ENCODE measurements at regions not wholly inside any gene's neighbourhood (a gene's known extent, or its start where the extent isn't known, plus 50 kb on each side); places are given as distances from the start of the nearest gene placed in this dataset.
"Not testable (repeated sequence)": the region's sequence is repeated elsewhere in the genome, so short reads cannot be mapped to it uniquely, and the experiment has no call there.

DNA sequence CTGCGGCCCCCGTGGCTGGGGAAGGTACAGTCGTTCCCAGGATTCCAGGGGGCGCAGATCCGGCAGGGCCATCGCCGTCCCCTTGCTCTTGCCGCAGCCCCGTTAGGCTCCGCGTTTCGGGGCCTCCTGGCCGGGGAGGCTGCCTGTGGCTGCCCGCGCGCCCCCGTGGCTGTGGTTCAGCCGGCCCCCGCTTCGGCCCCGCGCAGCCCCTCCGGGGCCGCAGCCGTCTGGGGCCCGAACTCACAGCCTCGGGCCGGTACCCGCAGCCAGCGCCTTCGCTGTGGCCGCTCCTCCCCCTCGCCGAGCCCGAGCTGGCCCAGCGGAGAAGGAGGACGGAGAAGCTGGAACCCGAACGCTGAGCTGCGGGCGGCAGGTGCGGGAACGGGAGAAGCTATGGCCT lies 1826.9 kb upstream of the DEFB115 start:
- Mint-ChIP-seq H3K36me3 (ENCODE audit: low read depth) (peaks cover 2% of the 10 kb centered on the region), H3K27me3 (ENCODE audit: low read depth) (no peaks in the 10 kb centered on the region), H3K4me1 (no peaks in the 10 kb centered on the region), H3K9me3 (no peaks in the 10 kb centered on the region), H3K4me3 (no peak overlapping the region), H3K27ac (ENCODE audit: unreplicated experiment) (no peak overlapping the region)
- TF ChIP-seq, protein P1, sequence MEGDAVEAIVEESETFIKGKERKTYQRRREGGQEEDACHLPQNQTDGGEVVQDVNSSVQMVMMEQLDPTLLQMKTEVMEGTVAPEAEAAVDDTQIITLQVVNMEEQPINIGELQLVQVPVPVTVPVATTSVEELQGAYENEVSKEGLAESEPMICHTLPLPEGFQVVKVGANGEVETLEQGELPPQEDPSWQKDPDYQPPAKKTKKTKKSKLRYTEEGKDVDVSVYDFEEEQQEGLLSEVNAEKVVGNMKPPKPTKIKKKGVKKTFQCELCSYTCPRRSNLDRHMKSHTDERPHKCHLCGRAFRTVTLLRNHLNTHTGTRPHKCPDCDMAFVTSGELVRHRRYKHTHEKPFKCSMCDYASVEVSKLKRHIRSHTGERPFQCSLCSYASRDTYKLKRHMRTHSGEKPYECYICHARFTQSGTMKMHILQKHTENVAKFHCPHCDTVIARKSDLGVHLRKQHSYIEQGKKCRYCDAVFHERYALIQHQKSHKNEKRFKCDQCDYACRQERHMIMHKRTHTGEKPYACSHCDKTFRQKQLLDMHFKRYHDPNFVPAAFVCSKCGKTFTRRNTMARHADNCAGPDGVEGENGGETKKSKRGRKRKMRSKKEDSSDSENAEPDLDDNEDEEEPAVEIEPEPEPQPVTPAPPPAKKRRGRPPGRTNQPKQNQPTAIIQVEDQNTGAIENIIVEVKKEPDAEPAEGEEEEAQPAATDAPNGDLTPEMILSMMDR (conservative IDR thresholded peaks at IDR 0.05) = no peak
- DNase-seq (ENCODE audit: low read depth, low spot score) = no peak

- H3K9me3 Mint-ChIP-seq; H3K36me3 Mint-ChIP-seq (ENCODE audit: low read depth); DNase-seq (ENCODE audit: low read depth, low spot score); H3K27ac Mint-ChIP-seq (ENCODE audit: unreplicated experiment); H3K4me1 Mint-ChIP-seq; H3K4me3 Mint-ChIP-seq; H3K27me3 Mint-ChIP-seq (ENCODE audit: low read depth): not testable (repeated sequence)
Measured at GRCh38 chr20:29440721-29441120, 1816.7 kb upstream of the DEFB115 start.

GRCh38 chr20:29443206-29443781 lies 1814.2 kb upstream of the DEFB115 start:
- H3K4me3 Mint-ChIP-seq; H3K36me3 Mint-ChIP-seq (ENCODE audit: low read depth); H3K27ac Mint-ChIP-seq (ENCODE audit: unreplicated experiment); H3K4me1 Mint-ChIP-seq; H3K27me3 Mint-ChIP-seq (ENCODE audit: low read depth); DNase-seq (ENCODE audit: low read depth, low spot score); H3K9me3 Mint-ChIP-seq: not testable (repeated sequence)
- TF ChIP-seq, protein P1 (conservative IDR thresholded peaks at IDR 0.05) = peak; percentile 51

GRCh38 chr20:29443819-29444218 lies 1813.6 kb upstream of the DEFB115 start:
- DNase-seq (ENCODE audit: low read depth, low spot score) = no peak
- Mint-ChIP-seq H3K9me3 (no peaks in the 10 kb centered on the region), H3K27ac (ENCODE audit: unreplicated experiment) (no peak overlapping the region), H3K36me3 (ENCODE audit: low read depth) (peaks cover 3% of the 10 kb centered on the region), H3K4me3 (no peak overlapping the region), H3K4me1 (no peaks in the 10 kb centered on the region), H3K27me3 (ENCODE audit: low read depth) (no peaks in the 10 kb centered on the region)
- TF ChIP-seq, protein P1 (conservative IDR thresholded peaks at IDR 0.05) = no peak

DNA sequence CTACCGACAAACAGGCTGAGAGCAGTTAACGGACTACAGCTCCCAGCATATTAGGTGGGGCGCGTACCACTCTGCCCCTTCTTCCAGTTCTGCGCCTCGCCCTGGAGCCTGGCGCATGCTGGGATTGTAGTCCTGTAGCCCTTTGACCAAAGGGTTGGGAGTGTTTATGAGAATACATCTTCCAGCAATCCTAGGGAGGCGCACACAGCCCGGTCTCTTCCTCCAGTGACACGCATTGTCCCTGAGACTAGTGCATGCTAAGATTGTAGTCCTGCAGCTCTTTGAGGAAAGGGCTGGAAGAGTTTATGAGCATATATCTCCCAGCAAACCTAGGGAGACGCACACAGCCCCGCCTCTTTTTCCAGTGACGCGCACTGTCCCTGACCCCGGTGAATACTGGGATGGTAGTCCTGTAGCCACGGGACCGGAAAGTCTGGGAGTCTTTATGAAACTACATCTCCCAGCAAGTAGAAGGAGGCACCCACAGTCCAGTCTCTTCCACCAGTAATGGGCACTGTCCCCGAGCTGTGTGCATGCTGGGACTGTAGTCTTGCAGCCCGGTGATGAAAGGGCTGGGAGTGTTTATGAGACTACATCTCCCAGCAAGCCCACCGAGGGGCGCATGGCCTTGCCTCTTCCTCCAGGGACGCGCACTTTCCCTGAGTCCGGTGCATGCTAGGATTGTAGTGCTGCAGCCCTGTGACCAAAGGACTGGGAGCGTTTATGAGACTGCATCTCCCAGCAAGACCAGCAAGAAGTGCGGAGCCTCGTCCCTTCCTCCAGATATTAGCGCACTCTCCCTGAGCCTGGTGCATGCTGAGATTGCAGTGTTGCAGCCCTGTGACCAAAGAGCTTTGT lies 1812.2 kb upstream of the DEFB115 start:
- not testable (repeated sequence) for H3K27me3 Mint-ChIP-seq (ENCODE audit: low read depth); DNase-seq (ENCODE audit: low read depth, low spot score); H3K27ac Mint-ChIP-seq (ENCODE audit: unreplicated experiment); H3K36me3 Mint-ChIP-seq (ENCODE audit: low read depth); H3K9me3 Mint-ChIP-seq; H3K4me3 Mint-ChIP-seq; H3K4me1 Mint-ChIP-seq

DNA sequence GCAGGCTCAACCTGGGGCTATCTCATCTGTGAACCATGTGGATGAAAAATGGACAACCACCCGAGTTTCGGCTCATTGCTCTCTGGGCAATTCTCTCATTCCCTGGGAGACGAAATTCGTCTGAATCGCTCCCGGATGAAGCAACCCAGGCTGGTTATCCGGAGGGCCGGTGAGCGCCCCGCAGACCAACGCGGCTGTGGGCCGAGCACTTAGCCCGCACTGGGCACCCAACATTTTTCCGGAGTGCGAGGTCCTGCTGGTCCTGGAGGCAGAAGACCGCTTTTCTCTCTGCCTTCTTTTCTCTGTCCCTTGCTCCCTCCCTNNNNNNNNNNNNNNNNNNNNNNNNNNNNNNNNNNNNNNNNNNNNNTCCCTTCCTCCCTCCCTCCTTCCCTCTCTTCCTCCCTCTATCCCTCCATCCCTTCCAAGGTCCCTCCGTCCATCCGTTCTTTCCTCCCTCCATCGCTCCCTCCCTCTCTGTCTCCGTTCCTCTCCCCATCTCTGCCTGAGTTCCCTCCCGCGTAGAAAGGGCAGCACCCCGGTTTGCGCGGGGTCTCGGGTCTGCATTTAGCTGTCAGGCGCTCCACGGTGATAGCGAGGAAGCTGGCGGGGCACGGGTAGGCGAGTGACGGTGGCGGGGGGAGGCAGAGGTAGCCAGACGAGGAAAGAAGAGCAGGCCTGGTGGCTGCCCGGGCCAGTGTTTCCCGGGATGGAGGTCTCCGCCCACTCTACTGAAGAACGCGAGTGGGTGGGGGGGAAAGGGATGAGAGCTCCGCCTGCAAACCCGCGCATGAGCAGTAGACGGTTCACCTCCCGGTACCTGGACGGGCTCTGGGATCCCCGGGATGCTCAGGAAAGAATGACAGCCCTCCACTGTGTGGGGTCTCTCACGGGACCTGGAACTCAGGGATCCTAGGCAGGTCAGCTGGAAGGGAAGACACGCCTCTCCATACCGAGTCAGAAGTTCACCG lies 1809.7 kb upstream of the DEFB115 start:
- H3K4me1 Mint-ChIP-seq; H3K27me3 Mint-ChIP-seq (ENCODE audit: low read depth); DNase-seq (ENCODE audit: low read depth, low spot score); H3K4me3 Mint-ChIP-seq; H3K9me3 Mint-ChIP-seq; H3K36me3 Mint-ChIP-seq (ENCODE audit: low read depth); H3K27ac Mint-ChIP-seq (ENCODE audit: unreplicated experiment): not testable (repeated sequence)

All from neural crest cell (in vitro differentiated cells).